Right atrium auricular region (tissue), 2 donors: ENCODE measurements at regions not wholly inside any gene's neighbourhood (a gene's known extent, or its start where the extent isn't known, plus 50 kb on each side); places are given as distances from the start of the nearest gene placed in this dataset.

Experiments
- DNase-seq: peaks from one replicate; pipeline ENCODE4 v3.0.0-alpha.2; 2019; ENCODE audit warnings: low spot score
- H3K27ac ChIP-seq, 2 donors: fragments of 200-600 bp; sonication (generic); 1 replicate in 1 of 2; 2 replicates in 1 of 2; pipeline ENCODE4 v1.5.1; 2016 to 2019
- H3K27me3 ChIP-seq, 2 donors: fragments of 200-600 bp; sonication (generic); one replicate each; pipeline versions ENCODE4 v1.5.1 to v1.6.0; 2017 to 2019
- H3K36me3 ChIP-seq: fragments of 200-600 bp; sonication (generic); one replicate; pipeline ENCODE4 v1.5.1; 2016
- H3K4me1 ChIP-seq, 2 donors: fragments of 200-600 bp; sonication (generic); one replicate each; pipeline versions ENCODE4 v1.5.1 to v1.6.0; 2017 to 2019
- H3K4me3 ChIP-seq, 2 donors: fragments of 200-600 bp; sonication (generic); 1 replicate in 1 of 2; 2 replicates in 1 of 2; pipeline ENCODE4 v1.5.1; 2017 to 2019; ENCODE audit warnings: mild to moderate bottlenecking in 1 of 2, moderate library complexity in 1 of 2
- H3K9me3 ChIP-seq, 2 donors: fragments of 200-600 bp; sonication (generic); one replicate each; pipeline ENCODE4 v1.5.1; 2019
- CTCF ChIP-seq, 2 donors: fragments of 200-600 bp; sonication (generic); IDR thresholded peaks; one replicate each; pipeline ENCODE4 v1.5.1; 2019; ENCODE audit warnings: antibody characterized with exemption in 2 of 2

DNA sequence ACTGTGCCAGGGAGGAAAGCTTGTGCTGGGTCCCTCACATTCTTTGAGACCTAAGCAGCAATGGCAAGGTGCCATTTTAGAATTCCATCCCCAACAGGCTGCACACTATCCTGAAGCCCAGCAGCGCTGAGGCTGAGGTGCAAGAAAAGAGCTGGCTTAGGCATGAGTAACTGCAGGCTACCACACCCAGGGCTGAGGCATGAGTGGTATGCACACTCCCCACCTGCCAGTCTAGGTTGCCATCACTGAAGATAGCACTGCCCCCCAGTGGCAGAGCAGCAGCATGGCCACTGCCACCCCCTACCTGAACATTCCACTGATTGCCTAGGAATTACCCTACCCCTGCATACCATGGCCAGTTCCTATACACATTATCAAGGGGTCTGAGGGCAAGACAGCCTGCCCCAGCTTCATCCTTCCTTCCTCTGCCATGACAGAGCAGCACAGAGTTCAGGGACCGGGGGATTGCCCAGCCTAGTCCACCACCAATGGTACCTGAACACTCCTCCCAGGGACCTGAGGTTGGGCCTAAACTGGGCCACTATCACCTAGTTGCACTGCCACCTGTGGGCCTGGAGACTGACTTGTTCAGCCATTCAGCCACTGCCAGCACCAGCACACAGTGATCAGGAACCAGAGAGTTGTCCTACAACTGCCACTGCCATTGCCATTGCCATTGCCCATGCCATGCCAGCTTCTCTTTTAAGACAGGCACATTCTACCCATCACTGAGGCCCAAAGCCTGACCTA lies 129.8 kb downstream of the SATB1 start:
- no peak for DNase-seq
- H3K27ac ChIP-seq: no peak overlapping the region
- no peaks in the 10 kb centered on the region for H3K36me3 ChIP-seq
- no peak overlapping the region for H3K4me3 ChIP-seq
- H3K4me1 ChIP-seq: peaks cover 0 to 3% of the 10 kb centered on the region in 2 donors
- peak in 1 of 2 donors; percentile 54 for TF ChIP-seq CTCF (IDR thresholded peaks at IDR 0.05)
- H3K9me3 ChIP-seq: peaks cover 0 to 25% of the 10 kb centered on the region in 2 donors
- H3K27me3 ChIP-seq: no peaks in the 10 kb centered on the region

GRCh38 chr3:18290157-18290556 lies 135.0 kb downstream of the SATB1 start:
- Histone ChIP-seq H3K4me1 (peaks cover 0 to 3% of the 10 kb centered on the region in 2 donors), H3K36me3 (no peaks in the 10 kb centered on the region), H3K9me3 (no peaks in the 10 kb centered on the region), H3K27me3 (no peaks in the 10 kb centered on the region), H3K4me3 (no peak overlapping the region), H3K27ac (no peak overlapping the region)
- no peak for TF ChIP-seq CTCF (IDR thresholded peaks at IDR 0.05)
- no peak for DNase-seq

- no peaks in the 10 kb centered on the region for H3K27me3 ChIP-seq
- H3K36me3 ChIP-seq: no peaks in the 10 kb centered on the region
- H3K4me1 ChIP-seq: no peaks in the 10 kb centered on the region
- no peaks in the 10 kb centered on the region for H3K9me3 ChIP-seq
- no peak overlapping the region for H3K27ac ChIP-seq
- H3K4me3 ChIP-seq: no peak overlapping the region
- TF ChIP-seq CTCF (IDR thresholded peaks at IDR 0.05): no peak
- DNase-seq: no peak
These were observed 136.9 kb downstream of the SATB1 start for GRCh38 chr3:18288243-18288642.

- Histone ChIP-seq H3K27me3 (no peaks in the 10 kb centered on the region), H3K9me3 (no peaks in the 10 kb centered on the region), H3K4me3 (no peak overlapping the region), H3K36me3 (no peaks in the 10 kb centered on the region), H3K4me1 (no peaks in the 10 kb centered on the region), H3K27ac (no peak overlapping the region)
- TF ChIP-seq CTCF (IDR thresholded peaks at IDR 0.05): no peak
- no peak for DNase-seq
These were observed 140.4 kb downstream of the SATB1 start for GRCh38 chr3:18284716-18285115.

GRCh38 chr3:18283680-18284079 lies 141.5 kb downstream of the SATB1 start:
- no peak overlapping the region for H3K4me3 ChIP-seq
- H3K4me1 ChIP-seq: no peaks in the 10 kb centered on the region
- no peak overlapping the region for H3K27ac ChIP-seq
- no peaks in the 10 kb centered on the region for H3K36me3 ChIP-seq
- DNase-seq: no peak
- no peaks in the 10 kb centered on the region for H3K27me3 ChIP-seq
- H3K9me3 ChIP-seq: no peaks in the 10 kb centered on the region
- TF ChIP-seq CTCF (IDR thresholded peaks at IDR 0.05): no peak

- Histone ChIP-seq H3K4me1 (no peaks in the 10 kb centered on the region), H3K4me3 (no peak overlapping the region), H3K9me3 (no peaks in the 10 kb centered on the region), H3K27ac (no peak overlapping the region), H3K36me3 (no peaks in the 10 kb centered on the region), H3K27me3 (no peaks in the 10 kb centered on the region)
- no peak for DNase-seq
- TF ChIP-seq CTCF (IDR thresholded peaks at IDR 0.05): no peak
These were observed 142.6 kb downstream of the SATB1 start for GRCh38 chr3:18282507-18282906.
